ENCODE measurements at regions not wholly inside any gene's neighbourhood (a gene's known extent, or its start where the extent isn't known, plus 50 kb on each side); places are given as distances from the start of the nearest gene placed in this dataset.

DNA sequence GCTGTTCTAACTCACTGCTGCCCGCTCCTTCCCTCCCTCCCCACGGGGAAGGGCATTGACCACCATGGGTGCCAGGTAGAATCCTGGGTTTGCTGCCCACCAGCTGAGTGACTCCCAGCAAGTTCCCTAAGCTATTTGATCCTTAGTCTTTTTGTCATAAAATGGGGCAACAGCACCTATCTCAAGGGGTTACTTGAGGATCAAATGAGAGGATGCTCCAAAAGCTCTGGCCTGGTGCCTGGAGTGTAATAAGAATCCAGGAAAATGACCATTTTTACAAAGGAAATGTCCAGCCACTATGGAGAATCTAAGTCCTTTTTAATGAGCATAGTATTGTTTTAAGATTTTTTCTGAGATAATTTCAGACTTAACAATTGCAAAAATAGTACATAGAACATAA lies 61.4 kb upstream of the CMKLR1 start:
- TF ChIP-seq, protein P1, sequence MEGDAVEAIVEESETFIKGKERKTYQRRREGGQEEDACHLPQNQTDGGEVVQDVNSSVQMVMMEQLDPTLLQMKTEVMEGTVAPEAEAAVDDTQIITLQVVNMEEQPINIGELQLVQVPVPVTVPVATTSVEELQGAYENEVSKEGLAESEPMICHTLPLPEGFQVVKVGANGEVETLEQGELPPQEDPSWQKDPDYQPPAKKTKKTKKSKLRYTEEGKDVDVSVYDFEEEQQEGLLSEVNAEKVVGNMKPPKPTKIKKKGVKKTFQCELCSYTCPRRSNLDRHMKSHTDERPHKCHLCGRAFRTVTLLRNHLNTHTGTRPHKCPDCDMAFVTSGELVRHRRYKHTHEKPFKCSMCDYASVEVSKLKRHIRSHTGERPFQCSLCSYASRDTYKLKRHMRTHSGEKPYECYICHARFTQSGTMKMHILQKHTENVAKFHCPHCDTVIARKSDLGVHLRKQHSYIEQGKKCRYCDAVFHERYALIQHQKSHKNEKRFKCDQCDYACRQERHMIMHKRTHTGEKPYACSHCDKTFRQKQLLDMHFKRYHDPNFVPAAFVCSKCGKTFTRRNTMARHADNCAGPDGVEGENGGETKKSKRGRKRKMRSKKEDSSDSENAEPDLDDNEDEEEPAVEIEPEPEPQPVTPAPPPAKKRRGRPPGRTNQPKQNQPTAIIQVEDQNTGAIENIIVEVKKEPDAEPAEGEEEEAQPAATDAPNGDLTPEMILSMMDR (conservative IDR thresholded peaks at IDR 0.05; ENCODE audit: low read length), result no peak
- no peak for TF ChIP-seq EZH2phosphoT487 (IDR thresholded peaks at IDR 0.05; ENCODE audit: borderline replicate concordance)

All from Loucy (cell line).